T-helper 17 cell (primary cell): ENCODE measurements at regions not wholly inside any gene's neighbourhood (a gene's known extent, or its start where the extent isn't known, plus 50 kb on each side); places are given as distances from the start of the nearest gene placed in this dataset.

Source experiments
- ATAC-seq: fragments of 150-1000 bp; cut with Tn5 transposase; 2 replicates; pipeline ENCODE4 v1.10.0; 2021; ENCODE audit warnings: mild to moderate bottlenecking, moderate library complexity
- DNase-seq, 3 donors: peaks; one replicate each; pipeline versions ENCODE4 v3.0.0 to v3.0.0-alpha.2; 2020 to 2021
- H3K9me3 ChIP-seq: one replicate; pipeline ENCODE4 v1.7.0; 2013; ENCODE audit warnings: low read length, mild to moderate bottlenecking; ENCODE audit not compliant: control insufficient read depth, poor library complexity, severe bottlenecking
- H3K27ac Mint-ChIP-seq: one replicate; pipeline ENCODE4 v1.8.0; 2022; ENCODE audit warnings: mild to moderate bottlenecking, moderate library complexity, mixed read lengths
- H3K27me3 Mint-ChIP-seq: one replicate; pipeline ENCODE4 v1.8.0; 2022; ENCODE audit warnings: mixed read lengths
- H3K36me3 Mint-ChIP-seq: one replicate; pipeline ENCODE4 v1.8.0; 2022; ENCODE audit warnings: low read depth, mixed read lengths
- H3K4me1 Mint-ChIP-seq: one replicate; pipeline ENCODE4 v1.8.0; 2022; ENCODE audit warnings: mild to moderate bottlenecking, mixed read lengths
- H3K4me3 Mint-ChIP-seq: one replicate; pipeline ENCODE4 v1.8.0; 2022; ENCODE audit warnings: mild to moderate bottlenecking, moderate library complexity, mixed read lengths

DNA sequence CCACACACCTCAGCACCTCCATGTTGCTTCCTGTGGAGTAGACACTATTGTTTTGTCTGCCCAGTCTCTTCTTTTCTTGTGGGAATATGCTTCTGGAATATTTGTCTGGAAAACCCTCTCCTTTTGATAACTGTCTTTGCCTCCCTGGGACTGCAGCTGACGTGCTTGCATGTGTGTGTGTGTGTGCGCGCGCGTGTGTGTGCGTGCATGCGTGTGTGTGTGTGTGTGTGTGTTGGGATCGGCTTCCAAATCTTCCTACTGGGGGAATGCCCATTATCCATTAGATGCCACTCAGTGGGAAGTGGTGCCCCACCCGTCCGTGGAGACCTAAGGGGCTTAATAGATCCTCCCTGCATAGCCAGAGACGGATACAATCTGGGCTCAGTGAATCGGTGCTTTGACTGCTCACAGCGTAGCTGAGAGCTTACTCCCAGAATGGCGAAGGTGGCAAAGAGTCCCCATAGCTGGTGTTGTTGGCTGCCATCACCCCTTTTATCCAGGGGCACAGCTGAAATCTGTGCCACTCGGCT, 86.9 kb downstream of the RRM2 start:
- no peaks in the 10 kb centered on the region for H3K36me3 Mint-ChIP-seq
- no peak overlapping the region for H3K4me3 Mint-ChIP-seq
- ATAC-seq, result no peak
- H3K27me3 Mint-ChIP-seq, result no peaks in the 10 kb centered on the region
- no peak overlapping the region for H3K27ac Mint-ChIP-seq
- H3K9me3 ChIP-seq, result no peaks in the 10 kb centered on the region
- DNase-seq, result no peak
- peaks cover 5% of the 10 kb centered on the region for H3K4me1 Mint-ChIP-seq

DNA sequence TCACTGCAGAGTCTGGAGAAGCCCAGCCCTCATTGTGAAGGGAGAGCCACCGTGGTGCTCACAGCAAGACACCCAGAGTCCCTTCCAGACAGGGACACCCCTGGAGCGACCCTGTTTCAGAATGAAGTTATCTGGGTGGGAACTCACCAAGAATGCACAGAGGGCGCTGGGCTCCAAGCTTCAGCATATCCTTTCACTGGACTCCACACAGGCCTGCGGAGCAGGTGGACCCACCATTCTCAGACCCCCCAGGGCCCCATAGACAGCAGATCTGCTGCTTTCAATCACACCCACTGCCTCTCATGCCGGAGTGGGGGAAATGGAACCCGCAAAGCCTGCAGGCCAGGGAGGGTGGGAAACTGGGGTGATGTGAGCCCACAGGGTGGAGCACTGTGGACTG, 87.8 kb downstream of the RRM2 start:
- Mint-ChIP-seq H3K4me3 (no peak overlapping the region), H3K36me3 (no peaks in the 10 kb centered on the region), H3K27ac (peak overlapping the region; percentile 47), H3K4me1 (peaks cover 4% of the 10 kb centered on the region), H3K27me3 (no peaks in the 10 kb centered on the region)
- no peak for DNase-seq
- H3K9me3 ChIP-seq, result no peaks in the 10 kb centered on the region
- no peak for ATAC-seq

DNA sequence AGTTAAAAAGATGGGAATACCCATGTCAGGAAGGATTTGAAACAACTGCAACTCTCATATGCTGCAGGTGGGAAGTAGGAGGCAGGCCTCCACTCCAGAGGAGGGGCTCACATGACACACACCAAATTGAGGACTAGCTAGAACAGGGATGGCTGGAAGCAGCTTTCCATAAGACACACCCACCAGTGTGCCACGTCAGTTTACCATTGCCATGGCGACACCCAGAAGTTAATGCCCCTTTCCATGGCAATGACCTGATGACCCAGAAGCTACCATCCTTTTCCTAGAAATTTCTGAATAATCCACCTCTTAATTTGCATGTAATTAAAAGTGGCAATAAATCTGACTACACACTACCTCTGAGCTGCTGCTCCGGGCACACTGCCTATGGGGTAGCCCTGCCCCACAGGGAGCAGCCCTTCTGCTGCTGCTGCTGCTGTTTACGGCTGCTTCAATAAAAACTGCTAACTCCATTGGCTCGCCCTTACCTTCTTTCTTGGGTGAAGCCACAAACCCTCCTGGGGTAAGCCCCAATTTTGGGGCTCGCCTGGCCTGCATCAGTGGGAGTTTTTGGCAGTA, 89.4 kb downstream of the RRM2 start:
- Mint-ChIP-seq H3K4me3 (no peak overlapping the region), H3K27me3 (no peaks in the 10 kb centered on the region), H3K36me3 (no peaks in the 10 kb centered on the region), H3K4me1 (peaks cover 3% of the 10 kb centered on the region), H3K27ac (no peak overlapping the region)
- no peak for DNase-seq
- no peaks in the 10 kb centered on the region for H3K9me3 ChIP-seq
- ATAC-seq, result no peak

DNA sequence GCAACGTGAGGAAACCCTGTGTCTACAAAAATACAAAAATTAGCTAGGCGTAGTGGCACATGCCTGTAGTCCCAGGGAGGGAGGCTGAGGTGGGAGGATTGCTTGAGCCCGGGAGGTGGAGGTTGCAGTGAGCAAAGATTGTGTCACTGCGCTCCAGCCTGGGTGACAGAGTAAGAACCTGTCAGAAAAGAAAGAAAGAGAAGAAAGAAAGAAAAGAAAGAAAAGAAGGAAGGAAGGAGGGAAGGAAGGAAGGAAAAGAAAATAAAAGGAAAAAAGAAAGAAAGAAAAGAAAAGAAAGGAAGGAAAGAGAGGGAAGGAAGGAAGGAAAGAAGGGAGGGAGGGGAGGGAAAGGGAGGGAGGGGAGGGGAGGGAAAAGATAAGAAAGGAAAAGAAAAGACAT, 89.9 kb upstream of the HPCAL1 start:
- Mint-ChIP-seq H3K27ac (no peak overlapping the region), H3K27me3 (no peaks in the 10 kb centered on the region), H3K4me1 (peaks cover 3% of the 10 kb centered on the region), H3K4me3 (no peak overlapping the region), H3K36me3 (no peaks in the 10 kb centered on the region)
- H3K9me3 ChIP-seq, result no peaks in the 10 kb centered on the region
- DNase-seq (no peak), ATAC-seq (no peak)

DNA sequence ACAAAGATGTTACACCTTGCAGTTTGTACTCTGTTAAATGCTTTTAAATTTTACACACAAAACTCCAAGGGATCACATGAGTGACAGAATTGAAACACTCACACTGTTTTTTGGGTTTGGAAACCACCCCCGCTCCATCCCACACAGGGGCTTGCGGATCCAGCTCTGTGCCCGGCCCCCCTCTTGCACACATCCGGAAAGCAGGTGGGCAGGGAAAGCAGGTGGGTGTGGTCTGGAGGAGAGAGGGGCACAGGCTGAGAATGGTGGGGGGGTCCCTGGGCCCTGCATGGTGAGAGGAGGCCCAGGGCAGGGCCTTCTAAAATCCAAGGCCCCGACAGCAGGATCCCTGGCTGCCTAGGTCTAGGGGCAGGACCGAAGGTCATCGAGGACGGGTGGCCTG, 88.5 kb upstream of the HPCAL1 start:
- H3K27ac Mint-ChIP-seq, result peak overlapping the region; percentile 29
- peaks cover 3% of the 10 kb centered on the region for H3K4me1 Mint-ChIP-seq
- no peaks in the 10 kb centered on the region for H3K27me3 Mint-ChIP-seq
- ATAC-seq, result no peak
- H3K4me3 Mint-ChIP-seq, result no peak overlapping the region
- no peaks in the 10 kb centered on the region for H3K9me3 ChIP-seq
- DNase-seq, result no peak
- no peaks in the 10 kb centered on the region for H3K36me3 Mint-ChIP-seq

DNA sequence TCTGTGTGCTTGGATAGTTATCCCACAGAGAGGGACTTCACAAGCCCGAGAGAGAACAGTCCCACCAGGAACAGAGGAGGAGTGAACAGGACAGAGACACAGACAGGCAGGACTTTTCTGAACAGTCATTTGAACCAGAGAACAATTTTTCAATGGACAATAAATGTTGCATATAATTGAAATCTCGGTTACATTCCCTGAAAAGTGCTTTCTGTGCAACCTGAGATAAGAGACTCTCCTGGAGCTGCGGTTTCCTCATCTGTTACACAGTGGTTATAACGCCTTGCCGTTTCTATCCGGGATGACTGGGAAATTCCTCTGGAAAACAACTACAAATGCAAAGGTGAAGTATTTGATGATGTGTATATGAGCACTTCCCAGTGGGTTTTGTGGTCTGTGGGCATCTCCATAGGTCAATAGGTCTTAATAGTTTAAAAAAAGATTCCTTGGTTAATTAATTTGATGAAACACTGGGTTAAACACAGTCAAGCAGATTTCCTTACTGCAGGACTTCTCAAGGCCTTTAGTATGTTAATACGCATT, 87.2 kb upstream of the HPCAL1 start:
- Mint-ChIP-seq H3K4me3 (no peak overlapping the region), H3K27ac (no peak overlapping the region), H3K36me3 (no peaks in the 10 kb centered on the region), H3K4me1 (peaks cover 3% of the 10 kb centered on the region), H3K27me3 (peaks cover 6% of the 10 kb centered on the region)
- DNase-seq (no peak), ATAC-seq (no peak)
- H3K9me3 ChIP-seq, result no peaks in the 10 kb centered on the region

DNA sequence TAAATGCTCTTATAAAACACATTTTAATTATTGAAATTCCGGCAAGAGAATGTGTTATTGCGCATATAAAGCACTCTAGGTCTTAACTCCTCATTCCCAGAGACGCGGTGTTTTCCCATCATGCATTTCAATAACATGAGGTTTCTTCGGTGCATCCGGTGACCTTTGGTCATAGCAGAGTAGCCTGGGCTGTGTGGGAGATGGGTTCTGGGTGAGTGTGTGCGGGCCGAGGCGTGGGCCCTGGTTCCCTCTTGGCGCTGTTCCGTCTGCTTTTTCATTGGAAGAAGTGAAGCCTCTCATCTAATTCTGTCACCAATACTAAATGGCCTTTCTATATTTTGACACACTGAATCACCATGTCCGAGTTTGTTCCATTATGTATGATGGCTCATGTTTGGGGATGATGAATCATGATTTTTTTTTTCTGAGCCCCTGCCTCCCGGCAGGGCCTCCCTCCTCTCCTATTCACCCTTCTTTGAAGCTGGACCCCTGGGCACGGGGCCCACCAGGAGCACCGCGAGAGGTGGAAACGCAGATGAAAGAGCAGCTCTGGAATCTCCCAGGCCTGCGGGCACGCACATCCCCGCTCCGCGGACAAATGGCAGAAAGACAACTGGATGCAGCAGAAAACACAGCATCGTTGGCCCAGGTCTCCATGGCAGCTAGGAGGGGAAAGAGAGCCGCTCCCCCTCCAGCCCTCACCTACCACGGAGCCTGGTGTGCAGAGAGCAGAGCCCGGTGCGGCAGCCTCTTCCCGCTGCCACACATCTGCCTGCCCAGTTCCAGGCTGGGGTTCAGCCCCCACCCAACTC, 85.8 kb upstream of the HPCAL1 start:
- Mint-ChIP-seq H3K4me1 (peaks cover 3% of the 10 kb centered on the region), H3K27ac (no peak overlapping the region), H3K36me3 (no peaks in the 10 kb centered on the region), H3K27me3 (peaks cover 6% of the 10 kb centered on the region), H3K4me3 (no peak overlapping the region)
- ATAC-seq, result no peak
- DNase-seq, result no peak
- H3K9me3 ChIP-seq, result no peaks in the 10 kb centered on the region

GRCh38 chr2:10217489-10218435, 84.9 kb upstream of the HPCAL1 start:
- DNase-seq (no peak), ATAC-seq (no peak)

DNA sequence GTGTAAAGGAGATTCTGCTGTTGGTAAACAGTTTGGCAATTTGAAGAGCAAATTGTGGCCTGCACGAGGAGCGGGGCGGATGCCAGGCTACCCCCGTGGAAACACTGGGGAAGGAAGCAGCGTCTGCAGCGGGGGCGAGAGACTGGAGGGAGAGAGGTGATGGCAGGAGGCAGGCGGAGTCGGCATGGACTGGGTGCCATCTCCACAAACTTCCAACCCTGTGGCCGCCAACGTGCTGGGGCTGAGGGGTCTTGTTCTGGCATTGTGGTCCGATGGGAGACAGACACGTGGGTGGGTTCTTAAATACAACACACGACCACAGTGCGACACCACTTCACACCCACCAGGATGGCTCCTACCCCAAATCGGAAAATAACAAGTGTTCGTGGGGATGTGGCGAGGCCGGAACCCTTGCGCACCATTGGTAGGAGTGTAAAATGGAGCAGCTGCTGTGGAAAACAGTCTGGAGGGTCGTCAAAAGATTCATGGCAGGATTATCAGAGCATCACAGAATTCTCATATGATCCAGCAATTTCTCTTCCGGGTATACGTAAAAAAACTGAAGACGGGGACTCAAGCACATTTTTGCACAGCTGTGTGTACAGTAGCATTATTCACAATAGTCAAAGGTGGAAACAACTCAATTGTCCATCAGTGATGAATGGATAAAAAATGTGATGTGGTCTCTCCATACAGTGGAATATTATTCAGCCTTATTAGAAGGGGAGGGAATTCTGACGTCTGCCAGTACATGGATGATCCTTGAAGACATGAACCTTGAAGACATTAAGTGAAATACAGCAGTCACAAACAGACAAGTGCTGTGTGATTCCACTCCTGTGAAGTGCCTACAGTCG, 82.4 kb upstream of the HPCAL1 start:
- DNase-seq (no peak), ATAC-seq (no peak)
- Mint-ChIP-seq H3K27ac (no peak overlapping the region), H3K27me3 (peaks cover 6% of the 10 kb centered on the region), H3K36me3 (no peaks in the 10 kb centered on the region), H3K4me3 (no peak overlapping the region), H3K4me1 (no peaks in the 10 kb centered on the region)
- no peaks in the 10 kb centered on the region for H3K9me3 ChIP-seq

More at GRCh38 chr2:10217489-10218435, 84.9 kb upstream of the HPCAL1 start:
- H3K27ac Mint-ChIP-seq, result no peak overlapping the region
- no peaks in the 10 kb centered on the region for H3K36me3 Mint-ChIP-seq
- no peak overlapping the region for H3K4me3 Mint-ChIP-seq
- no peaks in the 10 kb centered on the region for H3K9me3 ChIP-seq
- H3K4me1 Mint-ChIP-seq, result peaks cover 3% of the 10 kb centered on the region
- H3K27me3 Mint-ChIP-seq, result peaks cover 6% of the 10 kb centered on the region

DNA sequence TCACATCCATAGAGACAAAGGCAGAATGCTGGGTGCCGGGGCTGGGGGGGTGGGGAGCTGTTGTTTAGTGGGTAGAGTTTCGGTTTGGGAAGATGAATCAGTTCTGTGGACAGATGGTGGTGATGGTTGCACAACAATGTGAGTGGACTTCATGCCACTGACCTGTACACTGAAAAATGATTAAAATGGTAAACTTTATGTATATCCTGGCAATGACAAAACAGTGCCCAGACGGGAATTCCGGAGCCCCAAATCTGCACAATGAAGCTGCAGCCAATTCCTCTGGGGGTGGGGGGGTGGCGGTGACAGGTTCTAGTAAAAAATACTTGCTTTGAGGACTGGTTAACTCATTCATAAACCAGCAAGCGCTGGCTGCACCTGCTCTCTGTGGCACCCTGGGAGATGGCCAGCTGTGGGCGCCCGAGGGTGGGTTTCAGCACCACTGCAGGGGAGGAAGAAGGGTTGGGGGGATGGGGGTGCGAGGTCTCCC, 81.8 kb upstream of the HPCAL1 start:
- Mint-ChIP-seq H3K4me1 (no peaks in the 10 kb centered on the region), H3K27ac (no peak overlapping the region), H3K4me3 (no peak overlapping the region), H3K36me3 (no peaks in the 10 kb centered on the region), H3K27me3 (peaks cover 6% of the 10 kb centered on the region)
- ATAC-seq (no peak), DNase-seq (no peak)
- H3K9me3 ChIP-seq, result no peaks in the 10 kb centered on the region

DNA sequence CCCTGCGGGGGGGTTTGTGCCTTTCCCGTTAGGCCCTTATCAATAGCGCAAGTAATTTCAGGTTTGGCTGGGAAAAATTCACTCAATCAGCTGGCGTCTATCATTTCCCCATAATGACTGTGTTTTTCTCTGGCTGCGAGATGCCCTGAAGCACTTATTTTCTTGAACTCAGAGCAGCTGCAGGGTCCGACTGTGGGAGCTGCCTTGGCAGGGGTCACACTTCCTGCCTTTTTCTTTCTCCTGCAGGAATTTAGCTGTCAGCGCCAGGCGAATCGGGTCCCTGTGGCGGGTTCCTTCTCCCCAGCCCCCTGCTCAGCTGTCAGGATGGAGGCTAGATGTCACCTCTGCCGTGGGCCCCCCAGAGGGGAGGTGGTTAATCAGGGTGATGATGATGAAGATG, 81.3 kb upstream of the HPCAL1 start:
- Mint-ChIP-seq H3K4me3 (no peak overlapping the region), H3K36me3 (no peaks in the 10 kb centered on the region), H3K4me1 (no peaks in the 10 kb centered on the region), H3K27ac (no peak overlapping the region), H3K27me3 (peaks cover 6% of the 10 kb centered on the region)
- ATAC-seq (no peak), DNase-seq (no peak)
- H3K9me3 ChIP-seq, result no peaks in the 10 kb centered on the region
